ENCODE measurements at regions not wholly inside any gene's neighbourhood (a gene's known extent, or its start where the extent isn't known, plus 50 kb on each side); places are given as distances from the start of the nearest gene placed in this dataset.
A peak's percentile ranks its signal among the peaks of the same experiment; 100 is the strongest.
"Not testable (repeated sequence)": the region's sequence is repeated elsewhere in the genome, so short reads cannot be mapped to it uniquely, and the experiment has no call there.

- no peak for DNase-seq
- H3K36me3 ChIP-seq (ENCODE audit: control insufficient read depth, insufficient read depth, low read length) = no peaks in the 10 kb centered on the region
- H3K27me3 ChIP-seq (ENCODE audit: control insufficient read depth, insufficient read depth, low read length) = no peaks in the 10 kb centered on the region
- no peaks in the 10 kb centered on the region for H3K9me3 ChIP-seq (replicated peaks; ENCODE audit: control insufficient read depth, low read depth, low read length)
- peak overlapping the region; percentile 97 for H3K27ac ChIP-seq (ENCODE audit: low read length)
- peak overlapping the region; percentile 39 for H3K4me3 ChIP-seq (ENCODE audit: low read length)
- peaks cover 36% of the 10 kb centered on the region for H3K4me1 ChIP-seq (ENCODE audit: control insufficient read depth, insufficient read depth, low read length)
- 0% methylated on average over 2 of the region's 5 CpGs for WGBS (ENCODE audit: insufficient coverage)
Measured at GRCh38 chr6:118708744-118709143, 57.4 kb upstream of the CEP85L start.

GRCh38 chr6:118708055-118708454 lies 56.7 kb upstream of the CEP85L start:
- no CpG with 5 or more reads among the region's 3 CpGs for WGBS (ENCODE audit: insufficient coverage)
- peak overlapping the region; percentile 97 for H3K27ac ChIP-seq (ENCODE audit: low read length)

GRCh38 chr6:118706702-118707101 lies 55.3 kb upstream of the CEP85L start:
- Histone ChIP-seq H3K36me3 (ENCODE audit: control insufficient read depth, insufficient read depth, low read length) (no peaks in the 10 kb centered on the region), H3K27me3 (ENCODE audit: control insufficient read depth, insufficient read depth, low read length) (no peaks in the 10 kb centered on the region), H3K4me3 (ENCODE audit: low read length) (no peak overlapping the region), H3K27ac (ENCODE audit: low read length) (no peak overlapping the region), H3K4me1 (ENCODE audit: control insufficient read depth, insufficient read depth, low read length) (peaks cover 36% of the 10 kb centered on the region), H3K9me3 (replicated peaks; ENCODE audit: control insufficient read depth, low read depth, low read length) (no peaks in the 10 kb centered on the region)
- DNase-seq = no peak
- WGBS (ENCODE audit: insufficient coverage) = 89% methylated on average over 3 of the region's 3 CpGs

More at GRCh38 chr6:118708055-118708454, 56.7 kb upstream of the CEP85L start:
- H3K36me3 ChIP-seq (ENCODE audit: control insufficient read depth, insufficient read depth, low read length) = no peaks in the 10 kb centered on the region
- no peaks in the 10 kb centered on the region for H3K9me3 ChIP-seq (replicated peaks; ENCODE audit: control insufficient read depth, low read depth, low read length)
- peaks cover 36% of the 10 kb centered on the region for H3K4me1 ChIP-seq (ENCODE audit: control insufficient read depth, insufficient read depth, low read length)
- H3K4me3 ChIP-seq (ENCODE audit: low read length) = no peak overlapping the region
- no peaks in the 10 kb centered on the region for H3K27me3 ChIP-seq (ENCODE audit: control insufficient read depth, insufficient read depth, low read length)
- DNase-seq = peak; percentile 24

- Histone ChIP-seq H3K27ac (ENCODE audit: low read length) (peak overlapping the region; percentile 78), H3K4me1 (ENCODE audit: control insufficient read depth, insufficient read depth, low read length) (peaks cover 36% of the 10 kb centered on the region), H3K9me3 (replicated peaks; ENCODE audit: control insufficient read depth, low read depth, low read length) (no peaks in the 10 kb centered on the region), H3K36me3 (ENCODE audit: control insufficient read depth, insufficient read depth, low read length) (no peaks in the 10 kb centered on the region), H3K4me3 (ENCODE audit: low read length) (no peak overlapping the region), H3K27me3 (ENCODE audit: control insufficient read depth, insufficient read depth, low read length) (no peaks in the 10 kb centered on the region)
- DNase-seq = peak; percentile 51
- no CpG with 5 or more reads among the region's 4 CpGs for WGBS (ENCODE audit: insufficient coverage)
Measured at GRCh38 chr6:118705544-118706491, 54.4 kb upstream of the CEP85L start.

GRCh38 chr6:118704915-118705314 lies 53.5 kb upstream of the CEP85L start:
- H3K36me3 ChIP-seq (ENCODE audit: control insufficient read depth, insufficient read depth, low read length) = no peaks in the 10 kb centered on the region
- peaks cover 33% of the 10 kb centered on the region for H3K4me1 ChIP-seq (ENCODE audit: control insufficient read depth, insufficient read depth, low read length)
- no peak overlapping the region for H3K4me3 ChIP-seq (ENCODE audit: low read length)
- H3K9me3 ChIP-seq (replicated peaks; ENCODE audit: control insufficient read depth, low read depth, low read length) = no peaks in the 10 kb centered on the region
- H3K27ac ChIP-seq (ENCODE audit: low read length) = peak overlapping the region; percentile 78
- H3K27me3 ChIP-seq (ENCODE audit: control insufficient read depth, insufficient read depth, low read length) = no peaks in the 10 kb centered on the region
- WGBS (ENCODE audit: insufficient coverage) = 10% methylated on average over 1 of the region's 3 CpGs
- peak; percentile 90 for DNase-seq

- not testable (repeated sequence) for H3K27ac ChIP-seq (ENCODE audit: low read length); H3K27me3 ChIP-seq (ENCODE audit: control insufficient read depth, insufficient read depth, low read length); H3K9me3 ChIP-seq (replicated peaks; ENCODE audit: control insufficient read depth, low read depth, low read length); H3K36me3 ChIP-seq (ENCODE audit: control insufficient read depth, insufficient read depth, low read length); DNase-seq; H3K4me3 ChIP-seq (ENCODE audit: low read length)
- no CpG with 5 or more reads among the region's 3 CpGs for WGBS (ENCODE audit: insufficient coverage)
- H3K4me1 ChIP-seq (ENCODE audit: control insufficient read depth, insufficient read depth, low read length) = peaks cover 19% of the 10 kb centered on the region
Measured at GRCh38 chr6:118701260-118701659, 49.9 kb upstream of the CEP85L start.
